PC-9 (cell line): ENCODE measurements at regions not wholly inside any gene's neighbourhood (a gene's known extent, or its start where the extent isn't known, plus 50 kb on each side); places are given as distances from the start of the nearest gene placed in this dataset.

Experiments used
- BruUV-seq: library from RNA; stranded (reverse); fragments of 400-500 nt; replicated peaks from 2 replicates; lab custom pipeline; 2021; lab: Mats Ljungman, UMichigan
- CTCF ChIA-PET: fragments of 300-600 bp; sonication (Branson Sonifier 250); formaldehyde crosslinking; loops from one replicate; lab custom pipeline; 2022; ENCODE audit warnings: antibody characterized with exemption; lab: Charles Lee
- POLR2A ChIA-PET: fragments of 300-600 bp; sonication (Branson Sonifier 250); formaldehyde crosslinking; loops from one replicate; lab custom pipeline; 2022; ENCODE audit warnings: antibody characterized with exemption; ENCODE audit not compliant: unreplicated experiment; lab: Charles Lee
- DNase-seq, 2 experiments: peaks; one replicate each; pipeline versions ENCODE4 v3.0.0 to v3.0.0-alpha.2; 2015 to 2022; ENCODE audit warnings: mixed read lengths in 1 of 2
- H2AFZ ChIP-seq: fragments of 200-600 bp; sonication (generic); 2 replicates; pipeline ENCODE4 v1.8.1; 2017; ENCODE audit warnings: antibody characterized with exemption
- H3F3A ChIP-seq: fragments of 200-600 bp; sonication (generic); 2 replicates; pipeline ENCODE4 v1.8.1; 2017; ENCODE audit warnings: antibody characterized with exemption, mild to moderate bottlenecking, low read depth; ENCODE audit not compliant: insufficient read depth
- H3K27ac ChIP-seq: fragments of 200-600 bp; sonication (generic); 2 replicates; pipeline ENCODE4 v1.6.1; 2016; ENCODE audit warnings: mixed run types
- H3K27me3 ChIP-seq: fragments of 200-600 bp; sonication (generic); 2 replicates; pipeline ENCODE4 v1.6.1; 2016; ENCODE audit warnings: low read depth, mixed run types; ENCODE audit not compliant: insufficient read depth
- H3K36me3 ChIP-seq: fragments of 200-600 bp; sonication (generic); 2 replicates; pipeline ENCODE4 v1.6.1; 2016; ENCODE audit warnings: low read depth, mixed run types
- H3K4me1 ChIP-seq: fragments of 200-600 bp; sonication (generic); replicated peaks from 2 replicates; pipeline ENCODE4 v1.6.1; 2016; ENCODE audit warnings: mixed run types; ENCODE audit not compliant: insufficient read depth
- H3K4me2 ChIP-seq: fragments of 200-600 bp; sonication (generic); 2 replicates; pipeline ENCODE4 v1.6.1; 2017; ENCODE audit warnings: mixed run types
- H3K4me3 ChIP-seq: fragments of 200-600 bp; sonication (generic); 2 replicates; pipeline ENCODE4 v1.6.1; 2016; ENCODE audit warnings: mixed run types
- H3K79me2 ChIP-seq: fragments of 200-600 bp; sonication (generic); 2 replicates; pipeline ENCODE4 v1.6.1; 2017; ENCODE audit warnings: low read depth, mixed run types
- H3K9me2 ChIP-seq: fragments of 200-600 bp; sonication (generic); 2 replicates; pipeline ENCODE4 v1.8.1; 2017; ENCODE audit warnings: mild to moderate bottlenecking; ENCODE audit not compliant: insufficient read depth
- H3K9me3 ChIP-seq: fragments of 200-600 bp; sonication (generic); 2 replicates; pipeline ENCODE4 v1.8.1; 2016; ENCODE audit warnings: low read depth; ENCODE audit not compliant: insufficient read depth
- H4K20me1 ChIP-seq: fragments of 200-600 bp; sonication (generic); 2 replicates; pipeline ENCODE4 v1.8.1; 2017; ENCODE audit not compliant: insufficient read depth
- EZH2 ChIP-seq: fragments of 200-600 bp; sonication (generic); IDR thresholded peaks from 2 replicates; pipeline ENCODE4 v1.8.0; 2017; ENCODE audit warnings: antibody characterized with exemption, low read depth
- intact Hi-C: fragments of 100-400 bp; cut with micrococcal nuclease; formaldehyde crosslinking; loops from one replicate; pipeline ENCODE4 v1.10.0; 2022; ENCODE audit not compliant: unreplicated experiment
- TF ChIP-seq, protein P1 (sequence below): fragments of 200-600 bp; sonication (generic); conservative IDR thresholded peaks from 2 replicates; pipeline ENCODE4 v1.6.1; 2017; ENCODE audit warnings: mixed run types, antibody characterized with exemption, mild to moderate bottlenecking, moderate library complexity

DNA sequence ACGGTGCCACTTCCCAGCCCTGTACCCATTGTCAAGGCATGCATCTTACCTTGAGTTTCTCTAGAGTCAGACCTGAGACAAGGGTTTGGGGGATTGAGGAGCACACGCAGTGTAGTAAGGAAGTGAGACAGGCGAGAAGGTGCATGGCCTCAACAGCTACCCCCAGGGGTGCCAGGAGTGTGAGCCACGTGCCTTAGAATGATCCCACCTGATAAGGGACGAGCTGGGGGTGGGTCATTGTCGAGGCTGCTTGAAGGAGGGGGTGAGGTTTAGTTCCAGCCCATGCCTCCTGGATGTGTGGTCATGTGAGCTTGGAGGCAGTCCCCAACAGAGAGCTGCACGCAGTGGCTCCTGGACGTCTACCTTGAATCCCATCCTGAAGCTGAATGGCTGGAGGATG is 320.5 kb downstream of the VRK1 start:
- ChIA-PET POLR2A (no interaction called here), CTCF (no interaction called here)
- H3F3A ChIP-seq = no peaks in the 10 kb centered on the region
- H3K9me3 ChIP-seq = no peaks in the 10 kb centered on the region
- H3K79me2 ChIP-seq = no peaks in the 10 kb centered on the region
- DNase-seq = no peak
- H3K4me1 ChIP-seq = no peaks in the 10 kb centered on the region
- H3K4me2 ChIP-seq = no peak overlapping the region
- no peaks in the 10 kb centered on the region for H3K9me2 ChIP-seq
- no TSS peak for BruUV-seq
- no peaks in the 10 kb centered on the region for H4K20me1 ChIP-seq
- no peaks in the 10 kb centered on the region for H3K27me3 ChIP-seq
- no peak overlapping the region for H2AFZ ChIP-seq
- no peak overlapping the region for H3K27ac ChIP-seq
- TF ChIP-seq, protein P1, sequence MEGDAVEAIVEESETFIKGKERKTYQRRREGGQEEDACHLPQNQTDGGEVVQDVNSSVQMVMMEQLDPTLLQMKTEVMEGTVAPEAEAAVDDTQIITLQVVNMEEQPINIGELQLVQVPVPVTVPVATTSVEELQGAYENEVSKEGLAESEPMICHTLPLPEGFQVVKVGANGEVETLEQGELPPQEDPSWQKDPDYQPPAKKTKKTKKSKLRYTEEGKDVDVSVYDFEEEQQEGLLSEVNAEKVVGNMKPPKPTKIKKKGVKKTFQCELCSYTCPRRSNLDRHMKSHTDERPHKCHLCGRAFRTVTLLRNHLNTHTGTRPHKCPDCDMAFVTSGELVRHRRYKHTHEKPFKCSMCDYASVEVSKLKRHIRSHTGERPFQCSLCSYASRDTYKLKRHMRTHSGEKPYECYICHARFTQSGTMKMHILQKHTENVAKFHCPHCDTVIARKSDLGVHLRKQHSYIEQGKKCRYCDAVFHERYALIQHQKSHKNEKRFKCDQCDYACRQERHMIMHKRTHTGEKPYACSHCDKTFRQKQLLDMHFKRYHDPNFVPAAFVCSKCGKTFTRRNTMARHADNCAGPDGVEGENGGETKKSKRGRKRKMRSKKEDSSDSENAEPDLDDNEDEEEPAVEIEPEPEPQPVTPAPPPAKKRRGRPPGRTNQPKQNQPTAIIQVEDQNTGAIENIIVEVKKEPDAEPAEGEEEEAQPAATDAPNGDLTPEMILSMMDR = no peak
- no peak for TF ChIP-seq EZH2
- H3K36me3 ChIP-seq = no peaks in the 10 kb centered on the region
- intact Hi-C loops = no loop called here
- H3K4me3 ChIP-seq = no peak overlapping the region

DNA sequence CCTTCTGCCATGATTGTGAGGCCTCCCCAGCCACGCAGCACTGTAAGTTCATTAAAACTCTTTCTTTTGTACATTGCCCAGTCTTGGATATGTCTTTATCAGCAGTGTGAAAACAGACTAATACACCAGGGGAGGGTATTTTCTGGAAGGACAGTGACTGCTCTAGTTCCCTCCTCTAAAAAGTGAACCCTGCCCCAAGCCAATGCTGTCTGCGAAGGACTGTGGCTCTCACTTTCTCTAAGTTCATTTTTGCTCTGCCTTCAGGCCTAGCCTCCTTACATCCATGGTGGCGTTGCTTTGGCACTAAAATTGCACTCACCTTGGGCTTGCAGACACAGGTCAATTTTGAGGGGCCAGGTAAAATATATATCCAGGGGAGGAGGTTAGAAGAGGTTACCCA is 323.0 kb downstream of the VRK1 start:
- no peak overlapping the region for H3K4me3 ChIP-seq
- intact Hi-C loops = no loop called here
- H3K27ac ChIP-seq = no peak overlapping the region
- H3K4me1 ChIP-seq = no peaks in the 10 kb centered on the region
- ChIA-PET CTCF (no interaction called here), POLR2A (no interaction called here)
- no peak overlapping the region for H2AFZ ChIP-seq
- no peak for DNase-seq
- H3K9me3 ChIP-seq = no peaks in the 10 kb centered on the region
- BruUV-seq = no TSS peak
- H4K20me1 ChIP-seq = no peaks in the 10 kb centered on the region
- H3K79me2 ChIP-seq = no peaks in the 10 kb centered on the region
- H3K27me3 ChIP-seq = no peaks in the 10 kb centered on the region
- no peaks in the 10 kb centered on the region for H3K9me2 ChIP-seq
- no peak overlapping the region for H3K4me2 ChIP-seq
- H3F3A ChIP-seq = no peaks in the 10 kb centered on the region
- H3K36me3 ChIP-seq = no peaks in the 10 kb centered on the region
- no peak for TF ChIP-seq EZH2
- TF ChIP-seq, protein P1 = no peak

DNA sequence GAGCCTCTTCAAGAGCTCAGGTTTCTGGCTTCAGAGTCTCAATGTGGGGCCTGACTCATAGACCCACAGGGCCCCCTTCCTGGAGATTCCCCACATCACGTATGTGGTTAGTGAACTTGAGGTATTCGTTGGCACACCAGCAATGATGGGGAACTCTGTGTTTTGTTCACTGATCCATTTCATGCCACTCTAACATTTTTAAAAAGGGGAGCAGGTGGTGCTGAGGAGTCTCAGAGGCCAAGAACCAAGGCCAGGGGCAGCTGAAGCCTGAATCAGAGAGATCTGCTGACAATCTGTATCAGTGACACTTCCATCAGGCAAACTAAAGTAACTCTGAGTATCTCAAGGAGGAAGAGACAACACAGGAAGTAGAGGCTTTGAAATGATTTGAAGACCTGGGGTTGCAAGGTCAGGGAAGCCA is 323.4 kb downstream of the VRK1 start:
- no peaks in the 10 kb centered on the region for H3K27me3 ChIP-seq
- no peaks in the 10 kb centered on the region for H4K20me1 ChIP-seq
- no TSS peak for BruUV-seq
- DNase-seq = no peak
- H3K4me3 ChIP-seq = no peak overlapping the region
- CTCF ChIA-PET = no interaction called here
- no peaks in the 10 kb centered on the region for H3K4me1 ChIP-seq
- H3K9me3 ChIP-seq = no peaks in the 10 kb centered on the region
- POLR2A ChIA-PET = no interaction called here
- no peak overlapping the region for H3K27ac ChIP-seq
- H2AFZ ChIP-seq = no peak overlapping the region
- H3F3A ChIP-seq = no peaks in the 10 kb centered on the region
- intact Hi-C loops = no loop called here
- no peaks in the 10 kb centered on the region for H3K79me2 ChIP-seq
- no peak overlapping the region for H3K4me2 ChIP-seq
- TF ChIP-seq, protein P1 = no peak
- no peak for TF ChIP-seq EZH2
- no peaks in the 10 kb centered on the region for H3K9me2 ChIP-seq
- no peaks in the 10 kb centered on the region for H3K36me3 ChIP-seq
